HG03571 (cell line): ENCODE measurements at regions not wholly inside any gene's neighbourhood (a gene's known extent, or its start where the extent isn't known, plus 50 kb on each side); places are given as distances from the start of the nearest gene placed in this dataset.
A peak's percentile ranks its signal among the peaks of the same experiment; 100 is the strongest.
"Not testable (repeated sequence)": the region's sequence is repeated elsewhere in the genome, so short reads cannot be mapped to it uniquely, and the experiment has no call there.

Experiments
- ATAC-seq: cut with Tn5 transposase; IDR thresholded peaks from one replicate; pipeline ENCODE4 v1.9.1; 2021; ENCODE audit not compliant: unreplicated experiment

GRCh38 chr4:116688536-116688935 is 396.8 kb downstream of the TRAM1L1 start:
- no peak for ATAC-seq

- no peak for ATAC-seq
These were observed 417.2 kb downstream of the TRAM1L1 start for GRCh38 chr4:116668190-116668589.

GRCh38 chr4:116665716-116666115 is 419.7 kb downstream of the TRAM1L1 start:
- ATAC-seq = no peak

- no peak for ATAC-seq
These were observed 421.2 kb downstream of the TRAM1L1 start for GRCh38 chr4:116664198-116664597.

- no peak for ATAC-seq
These were observed 446.3 kb downstream of the TRAM1L1 start for GRCh38 chr4:116639070-116639577.

GRCh38 chr4:116638592-116638991 is 446.8 kb downstream of the TRAM1L1 start:
- ATAC-seq = no peak

GRCh38 chr4:116636917-116637316 is 448.5 kb downstream of the TRAM1L1 start:
- ATAC-seq = peak; percentile 88

- ATAC-seq = no peak
These were observed 453.1 kb downstream of the TRAM1L1 start for GRCh38 chr4:116632269-116632668.

- no peak for ATAC-seq
These were observed 456.8 kb downstream of the TRAM1L1 start for GRCh38 chr4:116628598-116628997.

- no peak for ATAC-seq
These were observed 457.8 kb downstream of the TRAM1L1 start for GRCh38 chr4:116627545-116627944.

GRCh38 chr4:116619508-116619907 is 465.9 kb downstream of the TRAM1L1 start:
- ATAC-seq = not testable (repeated sequence)

- ATAC-seq = no peak
These were observed 466.7 kb downstream of the TRAM1L1 start for GRCh38 chr4:116618638-116619037.

- no peak for ATAC-seq
These were observed 482.3 kb downstream of the TRAM1L1 start for GRCh38 chr4:116603096-116603495.

GRCh38 chr4:116599859-116600258 is 485.5 kb downstream of the TRAM1L1 start:
- no peak for ATAC-seq

- ATAC-seq = no peak
These were observed 486.2 kb downstream of the TRAM1L1 start for GRCh38 chr4:116598980-116599789.

- ATAC-seq = no peak
These were observed 487.0 kb downstream of the TRAM1L1 start for GRCh38 chr4:116598155-116598979.

- no peak for ATAC-seq
These were observed 494.7 kb downstream of the TRAM1L1 start for GRCh38 chr4:116590648-116591047.

- ATAC-seq = no peak
These were observed 496.6 kb downstream of the TRAM1L1 start for GRCh38 chr4:116588783-116589182.

- no peak for ATAC-seq
These were observed 500.1 kb downstream of the TRAM1L1 start for GRCh38 chr4:116585246-116585645.

- no peak for ATAC-seq
These were observed 508.1 kb downstream of the TRAM1L1 start for GRCh38 chr4:116577321-116577720.

GRCh38 chr4:116573540-116573939 is 511.8 kb downstream of the TRAM1L1 start:
- ATAC-seq = no peak

- no peak for ATAC-seq
These were observed 523.6 kb downstream of the TRAM1L1 start for GRCh38 chr4:116561768-116562167.
